ENCODE measurements at regions not wholly inside any gene's neighbourhood (a gene's known extent, or its start where the extent isn't known, plus 50 kb on each side); places are given as distances from the start of the nearest gene placed in this dataset.

GRCh38 chr2:228535396-228535795 lies 353.9 kb upstream of the SPHKAP start:
- no peak for TF ChIP-seq CTCF (IDR thresholded peaks at IDR 0.05)
- H3K4me3 ChIP-seq, result no peak overlapping the region
- no peak for DNase-seq (ENCODE audit: low spot score)
- H3K27ac ChIP-seq, result no peak overlapping the region

GRCh38 chr2:228533156-228533555 lies 351.7 kb upstream of the SPHKAP start:
- no peak for DNase-seq (ENCODE audit: low spot score)
- H3K27ac ChIP-seq, result no peak overlapping the region
- no peak overlapping the region for H3K4me3 ChIP-seq
- no peak for TF ChIP-seq CTCF (IDR thresholded peaks at IDR 0.05)

- H3K27ac ChIP-seq, result no peak overlapping the region
- no peak for DNase-seq (ENCODE audit: low spot score)
- no peak for TF ChIP-seq CTCF (IDR thresholded peaks at IDR 0.05)
- H3K4me3 ChIP-seq, result no peak overlapping the region
Measured at GRCh38 chr2:228532233-228532632, 350.7 kb upstream of the SPHKAP start.

- TF ChIP-seq CTCF (IDR thresholded peaks at IDR 0.05), result no peak
- no peak for DNase-seq (ENCODE audit: low spot score)
- no peak overlapping the region for H3K27ac ChIP-seq
- no peak overlapping the region for H3K4me3 ChIP-seq
Measured at GRCh38 chr2:228527197-228527881, 345.9 kb upstream of the SPHKAP start.

- no peak for TF ChIP-seq CTCF (IDR thresholded peaks at IDR 0.05)
- Histone ChIP-seq H3K4me3 (no peak overlapping the region), H3K27ac (no peak overlapping the region)
- DNase-seq (ENCODE audit: low spot score), result no peak
Measured at GRCh38 chr2:228526687-228527086, 345.2 kb upstream of the SPHKAP start.

- TF ChIP-seq CTCF (IDR thresholded peaks at IDR 0.05), result no peak
- Histone ChIP-seq H3K27ac (no peak overlapping the region), H3K4me3 (no peak overlapping the region)
- DNase-seq (ENCODE audit: low spot score), result no peak
Measured at GRCh38 chr2:228522977-228523376, 341.5 kb upstream of the SPHKAP start.

GRCh38 chr2:228522276-228522675 lies 340.8 kb upstream of the SPHKAP start:
- H3K27ac ChIP-seq, result no peak overlapping the region
- no peak for TF ChIP-seq CTCF (IDR thresholded peaks at IDR 0.05)
- H3K4me3 ChIP-seq, result no peak overlapping the region
- no peak for DNase-seq (ENCODE audit: low spot score)
